A673 (cell line): ENCODE measurements at regions not wholly inside any gene's neighbourhood (a gene's known extent, or its start where the extent isn't known, plus 50 kb on each side); places are given as distances from the start of the nearest gene placed in this dataset.
"Not testable (repeated sequence)": the region's sequence is repeated elsewhere in the genome, so short reads cannot be mapped to it uniquely, and the experiment has no call there.

Experiments used
- BruUV-seq: library from RNA; stranded (reverse); fragments of 400-500 nt; replicated peaks from 2 replicates; lab custom pipeline; 2021; lab: Mats Ljungman, UMichigan
- CTCF ChIA-PET: fragments of 300-600 bp; sonication (Branson Sonifier 250); formaldehyde crosslinking; loops from one replicate; lab custom pipeline; 2022; ENCODE audit warnings: antibody characterized with exemption; lab: Charles Lee
- POLR2A ChIA-PET: fragments of 300-600 bp; sonication (Branson Sonifier 250); formaldehyde crosslinking; loops from one replicate; lab custom pipeline; 2022; ENCODE audit warnings: antibody characterized with exemption; ENCODE audit not compliant: low non-redundant PET; lab: Charles Lee
- DNase-seq: peaks from one replicate; pipeline ENCODE4 v3.0.0-alpha.2; 2015; ENCODE audit warnings: low spot score
- H3K27ac ChIP-seq: fragments of 200-600 bp; sonication (generic); 2 replicates; pipeline ENCODE4 v1.5.1; 2016; ENCODE audit warnings: mixed run types, low read depth, mild to moderate bottlenecking, mixed read lengths, antibody characterized with exemption, low read length; ENCODE audit not compliant: poor library complexity, severe bottlenecking
- H3K27me3 ChIP-seq: fragments of 200-600 bp; sonication (generic); replicated peaks from 2 replicates; pipeline ENCODE4 v1.6.1; 2017; ENCODE audit warnings: mixed run types, low read depth, mild to moderate bottlenecking, mixed read lengths, antibody characterized with exemption, low read length; ENCODE audit not compliant: insufficient read depth, poor library complexity
- H3K36me3 ChIP-seq: fragments of 200-600 bp; sonication (generic); 2 replicates; pipeline ENCODE4 v1.6.1; 2016; ENCODE audit warnings: mixed run types, mild to moderate bottlenecking, mixed read lengths, antibody characterized with exemption, low read length; ENCODE audit not compliant: insufficient read depth, poor library complexity, severe bottlenecking
- H3K4me1 ChIP-seq: fragments of 200-600 bp; sonication (generic); 2 replicates; pipeline ENCODE4 v1.6.1; 2017; ENCODE audit warnings: mixed run types, mild to moderate bottlenecking, mixed read lengths, antibody characterized with exemption, low read length; ENCODE audit not compliant: insufficient read depth, poor library complexity, severe bottlenecking
- H3K4me3 ChIP-seq: fragments of 200-600 bp; sonication (generic); 2 replicates; pipeline ENCODE4 v1.5.1; 2016; ENCODE audit warnings: low read depth, mixed run types, mild to moderate bottlenecking, mixed read lengths, low read length; ENCODE audit not compliant: poor library complexity, severe bottlenecking
- H3K9me3 ChIP-seq: fragments of 200-600 bp; sonication (generic); 2 replicates; pipeline ENCODE4 v1.6.1; 2016; ENCODE audit warnings: mixed run types, low read depth, mild to moderate bottlenecking, mixed read lengths, antibody characterized with exemption, low read length; ENCODE audit not compliant: poor library complexity, severe bottlenecking
- CTCF ChIP-seq: fragments of 300-800, 200-600 bp; sonication (generic); conservative IDR thresholded peaks from 2 replicates; pipeline ENCODE4 v1.5.1; 2017; ENCODE audit warnings: low read depth, mild to moderate bottlenecking, antibody characterized with exemption, low read length, moderate library complexity, mixed read lengths
- EZH2 ChIP-seq: fragments of 200-600 bp; sonication (generic); IDR thresholded peaks from 2 replicates; pipeline ENCODE4 v1.6.1; 2017; ENCODE audit warnings: borderline replicate concordance, low read depth, mild to moderate bottlenecking, mixed read lengths, antibody characterized with exemption, low read length; ENCODE audit not compliant: poor library complexity, severe bottlenecking
- intact Hi-C: fragments of 100-400 bp; cut with micrococcal nuclease; formaldehyde crosslinking; loops from one replicate; pipeline ENCODE4 v1.10.0; 2022; ENCODE audit not compliant: unreplicated experiment

DNA sequence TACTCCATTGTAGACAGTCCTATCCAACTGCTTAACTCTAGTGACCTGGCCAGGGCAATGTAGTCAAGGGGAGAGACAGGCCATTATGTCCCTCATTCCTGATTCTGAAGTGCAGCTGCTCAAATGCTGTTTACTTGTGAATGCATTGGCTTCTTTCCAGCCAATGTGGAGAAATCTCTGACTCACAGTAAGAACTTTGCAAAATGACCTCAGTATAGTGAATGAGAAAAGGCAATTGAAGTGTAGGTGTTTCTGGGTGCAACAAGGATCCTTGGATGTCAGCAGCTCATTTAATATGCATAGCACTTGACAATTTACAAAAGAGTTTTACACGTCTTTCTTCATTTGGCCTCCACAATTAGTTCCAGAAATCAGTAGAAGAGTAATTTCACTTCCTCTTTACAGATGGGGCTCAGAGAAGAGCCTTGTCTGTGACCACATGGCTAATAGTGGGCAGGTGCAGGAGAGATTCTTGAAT lies 367.2 kb downstream of the OSTF1 start:
- POLR2A ChIA-PET, result interaction anchor here (0.7 kb wide), 1 partner anchor 70 kb away, joined by 3 read pairs; no protein-coding TSS in a partner anchor

DNA sequence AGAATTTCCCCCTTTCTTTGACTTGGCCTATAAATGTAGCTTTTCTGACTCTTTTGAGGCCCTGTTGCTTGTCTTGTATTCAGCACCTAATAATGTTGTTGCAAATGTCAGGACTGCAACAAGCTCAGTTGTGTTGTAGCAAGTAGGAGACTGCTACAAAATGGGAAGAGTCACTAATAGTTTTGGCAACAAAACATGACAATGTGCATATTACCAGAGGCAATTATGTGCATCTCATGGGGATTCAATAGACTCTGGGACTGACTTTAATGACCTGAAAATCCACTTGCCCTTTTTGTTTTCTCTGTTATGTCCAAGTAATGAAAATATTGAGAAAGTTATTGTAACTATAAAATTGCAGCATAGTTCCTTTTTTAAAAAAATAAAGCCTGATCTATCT lies 368.4 kb downstream of the OSTF1 start:
- CTCF ChIA-PET, result no interaction called here
- Histone ChIP-seq H3K9me3 (no peaks in the 10 kb centered on the region), H3K4me3 (no peak overlapping the region), H3K27ac (no peak overlapping the region), H3K4me1 (peaks cover under 1% of the 10 kb centered on the region), H3K36me3 (no peaks in the 10 kb centered on the region), H3K27me3 (no peaks in the 10 kb centered on the region)
- intact Hi-C loops, result no loop called here
- BruUV-seq, result no TSS peak
- POLR2A ChIA-PET, result no interaction called here
- no peak for DNase-seq
- TF ChIP-seq EZH2, result no peak

More for the DNA sequence above, 367.2 kb downstream of the OSTF1 start:
- no TSS peak for BruUV-seq
- Histone ChIP-seq H3K27ac (no peak overlapping the region), H3K36me3 (no peaks in the 10 kb centered on the region), H3K4me1 (peaks cover 4% of the 10 kb centered on the region), H3K9me3 (no peaks in the 10 kb centered on the region), H3K27me3 (no peaks in the 10 kb centered on the region), H3K4me3 (no peak overlapping the region)
- TF ChIP-seq EZH2, result no peak
- no peak for TF ChIP-seq CTCF
- peak; percentile 9 for DNase-seq
- CTCF ChIA-PET, result interaction anchor here (0.5 kb wide), 1 partner anchor 394 kb away, joined by 4 read pairs; no protein-coding TSS in a partner anchor
- intact Hi-C loops, result no loop called here

DNA sequence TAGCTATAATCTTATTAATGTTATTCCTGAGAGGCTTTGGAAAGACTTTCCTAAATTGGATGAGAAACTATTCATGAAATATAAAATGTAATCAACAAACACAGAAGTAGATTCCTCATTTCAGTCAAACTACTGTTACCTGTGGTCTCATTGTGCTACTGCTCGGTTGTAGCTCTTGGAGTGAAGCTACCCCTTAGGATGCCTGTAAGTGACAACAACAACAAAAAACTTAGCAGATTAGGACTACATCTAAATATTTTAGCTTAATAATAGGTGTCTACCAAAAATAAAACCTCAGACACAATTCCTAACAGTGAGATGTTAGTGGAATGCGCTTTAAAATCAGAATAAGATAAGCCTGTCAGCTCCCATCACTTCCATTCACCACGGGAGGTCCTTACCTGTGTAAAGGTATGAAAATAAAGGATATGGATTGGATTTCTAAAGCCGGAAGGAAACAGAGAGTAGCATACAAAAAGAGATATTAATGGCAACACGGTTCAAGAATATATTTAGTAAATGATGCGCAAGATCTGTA lies 369.2 kb downstream of the OSTF1 start:
- ChIA-PET CTCF (no interaction called here), POLR2A (no interaction called here)
- H3K4me1 ChIP-seq, result no peaks in the 10 kb centered on the region
- no peaks in the 10 kb centered on the region for H3K27me3 ChIP-seq
- no TSS peak for BruUV-seq
- intact Hi-C loops, result no loop called here
- no peaks in the 10 kb centered on the region for H3K36me3 ChIP-seq
- H3K9me3 ChIP-seq, result no peaks in the 10 kb centered on the region
- H3K27ac ChIP-seq, result no peak overlapping the region
- TF ChIP-seq CTCF (no peak), EZH2 (no peak)
- no peak for DNase-seq
- no peak overlapping the region for H3K4me3 ChIP-seq

DNA sequence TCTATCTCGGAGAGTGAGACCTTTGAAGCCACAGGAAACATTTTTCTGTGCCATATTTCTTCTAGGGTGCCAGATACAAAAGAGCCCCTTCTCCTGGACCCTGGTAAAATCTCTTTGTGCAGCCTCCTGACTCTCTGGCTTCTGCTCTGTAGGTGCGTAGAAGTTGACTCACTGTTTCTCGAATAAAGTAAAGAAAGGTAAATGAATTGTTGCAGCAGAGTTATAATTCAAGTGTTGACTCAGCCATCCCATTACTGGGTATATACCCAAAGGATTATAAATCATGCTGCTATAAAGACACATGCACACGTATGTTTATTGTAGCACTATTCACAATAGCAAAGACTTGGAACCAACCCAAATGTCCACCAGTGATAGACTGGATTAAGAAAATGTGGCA lies 371.0 kb downstream of the OSTF1 start:
- H3K27me3 ChIP-seq, H3K9me3 ChIP-seq, H3K4me3 ChIP-seq, CTCF ChIA-PET, H3K27ac ChIP-seq, H3K4me1 ChIP-seq, BruUV-seq, DNase-seq, H3K36me3 ChIP-seq, POLR2A ChIA-PET, intact Hi-C loops: not testable (repeated sequence)
